ENCODE measurements at regions not wholly inside any gene's neighbourhood (a gene's known extent, or its start where the extent isn't known, plus 50 kb on each side); places are given as distances from the start of the nearest gene placed in this dataset.
"Not testable (repeated sequence)": the region's sequence is repeated elsewhere in the genome, so short reads cannot be mapped to it uniquely, and the experiment has no call there.

- Histone ChIP-seq H3K36me3 (ENCODE audit: control insufficient read depth, insufficient read depth, low read length) (no peaks in the 10 kb centered on the region), H3K4me1 (ENCODE audit: control insufficient read depth, insufficient read depth, low read length) (no peaks in the 10 kb centered on the region), H3K27me3 (ENCODE audit: control insufficient read depth, insufficient read depth, low read length) (no peaks in the 10 kb centered on the region), H3K4me3 (ENCODE audit: low read length) (no peak overlapping the region), H3K9me3 (replicated peaks; ENCODE audit: control insufficient read depth, low read depth, low read length) (no peaks in the 10 kb centered on the region), H3K27ac (ENCODE audit: low read length) (no peak overlapping the region)
- no peak for DNase-seq
- no CpG with 5 or more reads among the region's 6 CpGs for WGBS (ENCODE audit: insufficient coverage)
These were observed 424.5 kb downstream of the SOX2 start for GRCh38 chr3:182136008-182136910.

GRCh38 chr3:182138393-182138792 is 426.7 kb downstream of the SOX2 start:
- H3K36me3 ChIP-seq (ENCODE audit: control insufficient read depth, insufficient read depth, low read length): no peaks in the 10 kb centered on the region
- no peak overlapping the region for H3K4me3 ChIP-seq (ENCODE audit: low read length)
- no peak for DNase-seq
- H3K27me3 ChIP-seq (ENCODE audit: control insufficient read depth, insufficient read depth, low read length): no peaks in the 10 kb centered on the region
- no peaks in the 10 kb centered on the region for H3K4me1 ChIP-seq (ENCODE audit: control insufficient read depth, insufficient read depth, low read length)
- WGBS (ENCODE audit: insufficient coverage): no CpG with 5 or more reads among the region's 1 CpG
- H3K9me3 ChIP-seq (replicated peaks; ENCODE audit: control insufficient read depth, low read depth, low read length): no peaks in the 10 kb centered on the region
- H3K27ac ChIP-seq (ENCODE audit: low read length): no peak overlapping the region

GRCh38 chr3:182139627-182140357 is 428.1 kb downstream of the SOX2 start:
- no CpG with 5 or more reads among the region's 7 CpGs for whole genome bisulfite sequencing (ENCODE audit: insufficient coverage)
- Histone ChIP-seq H3K4me1 (ENCODE audit: control insufficient read depth, insufficient read depth, low read length) (no peaks in the 10 kb centered on the region), H3K9me3 (replicated peaks; ENCODE audit: control insufficient read depth, low read depth, low read length) (no peaks in the 10 kb centered on the region), H3K27ac (ENCODE audit: low read length) (no peak overlapping the region), H3K36me3 (ENCODE audit: control insufficient read depth, insufficient read depth, low read length) (no peaks in the 10 kb centered on the region), H3K4me3 (ENCODE audit: low read length) (no peak overlapping the region), H3K27me3 (ENCODE audit: control insufficient read depth, insufficient read depth, low read length) (no peaks in the 10 kb centered on the region)
- DNase-seq: no peak

GRCh38 chr3:182142928-182143327 is 431.2 kb downstream of the SOX2 start:
- H3K4me3 ChIP-seq (ENCODE audit: low read length): no peak overlapping the region
- whole genome bisulfite sequencing (ENCODE audit: insufficient coverage): no CpG with 5 or more reads among the region's 2 CpGs
- no peaks in the 10 kb centered on the region for H3K4me1 ChIP-seq (ENCODE audit: control insufficient read depth, insufficient read depth, low read length)
- no peaks in the 10 kb centered on the region for H3K9me3 ChIP-seq (replicated peaks; ENCODE audit: control insufficient read depth, low read depth, low read length)
- no peaks in the 10 kb centered on the region for H3K36me3 ChIP-seq (ENCODE audit: control insufficient read depth, insufficient read depth, low read length)
- no peak overlapping the region for H3K27ac ChIP-seq (ENCODE audit: low read length)
- H3K27me3 ChIP-seq (ENCODE audit: control insufficient read depth, insufficient read depth, low read length): no peaks in the 10 kb centered on the region
- DNase-seq: no peak

DNA sequence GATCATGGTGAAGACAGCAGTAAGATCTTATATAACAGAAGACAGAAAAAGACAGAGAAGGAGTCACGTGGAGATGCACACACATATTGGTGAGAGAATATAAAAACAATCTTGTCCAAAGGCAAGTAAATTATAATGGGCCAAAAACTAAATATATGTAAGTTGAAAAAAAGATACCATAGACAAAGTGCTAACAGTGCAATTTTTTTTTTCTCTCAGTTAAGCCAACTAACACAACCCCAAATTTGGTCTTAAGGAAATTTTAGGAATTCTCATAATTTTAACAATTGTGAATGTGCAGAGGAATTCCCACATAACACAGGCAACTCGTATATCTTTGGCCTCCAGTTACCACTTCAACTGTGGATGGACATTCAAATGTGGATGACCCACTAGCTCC is 432.2 kb downstream of the SOX2 start:
- 67% methylated on average over 1 of the region's 2 CpGs for WGBS (ENCODE audit: insufficient coverage)
- Histone ChIP-seq H3K27ac (ENCODE audit: low read length) (no peak overlapping the region), H3K27me3 (ENCODE audit: control insufficient read depth, insufficient read depth, low read length) (no peaks in the 10 kb centered on the region), H3K4me3 (ENCODE audit: low read length) (no peak overlapping the region), H3K36me3 (ENCODE audit: control insufficient read depth, insufficient read depth, low read length) (no peaks in the 10 kb centered on the region), H3K9me3 (replicated peaks; ENCODE audit: control insufficient read depth, low read depth, low read length) (no peaks in the 10 kb centered on the region), H3K4me1 (ENCODE audit: control insufficient read depth, insufficient read depth, low read length) (no peaks in the 10 kb centered on the region)
- no peak for DNase-seq

- no peaks in the 10 kb centered on the region for H3K27me3 ChIP-seq (ENCODE audit: control insufficient read depth, insufficient read depth, low read length)
- 83% methylated on average over 1 of the region's 3 CpGs for WGBS (ENCODE audit: insufficient coverage)
These were observed 436.6 kb downstream of the SOX2 start for GRCh38 chr3:182148360-182148759.

DNA sequence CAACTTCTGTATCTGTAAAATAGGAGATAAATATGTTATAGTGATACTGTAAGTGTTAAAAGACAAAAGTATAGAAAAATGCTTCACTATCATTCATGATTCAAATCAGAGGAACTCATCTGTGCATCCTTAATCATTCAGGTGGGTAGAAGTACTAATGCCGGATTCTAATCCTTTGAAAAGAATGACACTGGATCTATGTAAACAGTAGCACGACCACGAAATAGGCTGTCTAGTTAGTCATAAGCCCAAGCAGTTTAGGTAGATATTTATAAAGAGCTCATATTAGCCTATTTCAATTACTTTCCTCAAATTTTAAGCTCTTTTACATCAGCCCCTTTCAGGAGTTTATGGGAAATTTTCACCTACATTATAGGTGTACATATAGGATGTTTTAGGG is 437.9 kb downstream of the SOX2 start:
- H3K27me3 ChIP-seq (ENCODE audit: control insufficient read depth, insufficient read depth, low read length): no peaks in the 10 kb centered on the region
- no CpG with 5 or more reads among the region's 3 CpGs for WGBS (ENCODE audit: insufficient coverage)
- no peaks in the 10 kb centered on the region for H3K36me3 ChIP-seq (ENCODE audit: control insufficient read depth, insufficient read depth, low read length)

More at GRCh38 chr3:182148360-182148759, 436.6 kb downstream of the SOX2 start:
- Histone ChIP-seq H3K9me3 (replicated peaks; ENCODE audit: control insufficient read depth, low read depth, low read length) (no peaks in the 10 kb centered on the region), H3K27ac (ENCODE audit: low read length) (no peak overlapping the region), H3K4me3 (ENCODE audit: low read length) (no peak overlapping the region), H3K36me3 (ENCODE audit: control insufficient read depth, insufficient read depth, low read length) (no peaks in the 10 kb centered on the region), H3K4me1 (ENCODE audit: control insufficient read depth, insufficient read depth, low read length) (no peaks in the 10 kb centered on the region)
- no peak for DNase-seq

GRCh38 chr3:182156326-182156725 is 444.6 kb downstream of the SOX2 start:
- not testable (repeated sequence) for H3K27ac ChIP-seq (ENCODE audit: low read length); H3K4me1 ChIP-seq (ENCODE audit: control insufficient read depth, insufficient read depth, low read length); DNase-seq; H3K9me3 ChIP-seq (replicated peaks; ENCODE audit: control insufficient read depth, low read depth, low read length); H3K36me3 ChIP-seq (ENCODE audit: control insufficient read depth, insufficient read depth, low read length); H3K27me3 ChIP-seq (ENCODE audit: control insufficient read depth, insufficient read depth, low read length); H3K4me3 ChIP-seq (ENCODE audit: low read length)
- WGBS (ENCODE audit: insufficient coverage): 90% methylated on average over 2 of the region's 3 CpGs

More for the DNA sequence above, 437.9 kb downstream of the SOX2 start:
- H3K27ac ChIP-seq (ENCODE audit: low read length): no peak overlapping the region
- no peak for DNase-seq
- no peak overlapping the region for H3K4me3 ChIP-seq (ENCODE audit: low read length)
- H3K9me3 ChIP-seq (replicated peaks; ENCODE audit: control insufficient read depth, low read depth, low read length): no peaks in the 10 kb centered on the region
- no peaks in the 10 kb centered on the region for H3K4me1 ChIP-seq (ENCODE audit: control insufficient read depth, insufficient read depth, low read length)

GRCh38 chr3:182165234-182165633 is 453.5 kb downstream of the SOX2 start:
- 72% methylated on average over 3 of the region's 4 CpGs for WGBS (ENCODE audit: insufficient coverage)
- no peaks in the 10 kb centered on the region for H3K27me3 ChIP-seq (ENCODE audit: control insufficient read depth, insufficient read depth, low read length)
- H3K27ac ChIP-seq (ENCODE audit: low read length): no peak overlapping the region
- no peak for DNase-seq
- H3K4me1 ChIP-seq (ENCODE audit: control insufficient read depth, insufficient read depth, low read length): no peaks in the 10 kb centered on the region
- no peak overlapping the region for H3K4me3 ChIP-seq (ENCODE audit: low read length)
- no peaks in the 10 kb centered on the region for H3K36me3 ChIP-seq (ENCODE audit: control insufficient read depth, insufficient read depth, low read length)
- H3K9me3 ChIP-seq (replicated peaks; ENCODE audit: control insufficient read depth, low read depth, low read length): no peaks in the 10 kb centered on the region

- no peak for DNase-seq
- H3K27me3 ChIP-seq (ENCODE audit: control insufficient read depth, insufficient read depth, low read length): no peaks in the 10 kb centered on the region
- H3K4me1 ChIP-seq (ENCODE audit: control insufficient read depth, insufficient read depth, low read length): no peaks in the 10 kb centered on the region
- no peaks in the 10 kb centered on the region for H3K9me3 ChIP-seq (replicated peaks; ENCODE audit: control insufficient read depth, low read depth, low read length)
- H3K4me3 ChIP-seq (ENCODE audit: low read length): no peak overlapping the region
- no peak overlapping the region for H3K27ac ChIP-seq (ENCODE audit: low read length)
- H3K36me3 ChIP-seq (ENCODE audit: control insufficient read depth, insufficient read depth, low read length): no peaks in the 10 kb centered on the region
- no CpG with 5 or more reads among the region's 4 CpGs for WGBS (ENCODE audit: insufficient coverage)
These were observed 460.8 kb downstream of the SOX2 start for GRCh38 chr3:182172534-182172933.
